ENCODE measurements at regions not wholly inside any gene's neighbourhood (a gene's known extent, or its start where the extent isn't known, plus 50 kb on each side); places are given as distances from the start of the nearest gene placed in this dataset.

- H3K27me3 ChIP-seq (ENCODE audit: control insufficient read depth in 4 of 4, insufficient read depth in 4 of 4, low read length in 3 of 4): no peaks in the 10 kb centered on the region
- no peak overlapping the region for H3K4me3 ChIP-seq (ENCODE audit: low read depth in 1 of 3, low read length in 3 of 3)
- H3K9ac ChIP-seq (ENCODE audit: low read depth in 1 of 2, low read length in 2 of 2): no peak overlapping the region
- H3K9me3 ChIP-seq (ENCODE audit: control insufficient read depth in 4 of 4, low read length in 3 of 4): peaks cover 0 to 8% (median 1%) of the 10 kb centered on the region in 4 donors
- TF ChIP-seq YY1 (IDR thresholded peaks at IDR 0.05) (no peak), RAD21 (IDR thresholded peaks at IDR 0.05) (no peak)
- no peak for DNase-seq (ENCODE audit: low spot score)
- H3K4me1 ChIP-seq (ENCODE audit: control insufficient read depth in 4 of 4, insufficient read depth in 4 of 4, low read length in 3 of 4): no peaks in the 10 kb centered on the region
- no peak overlapping the region for H3K27ac ChIP-seq (ENCODE audit: low read depth in 1 of 2, low read length in 2 of 2)
- H3K36me3 ChIP-seq (ENCODE audit: control insufficient read depth in 4 of 4, insufficient read depth in 3 of 4, low read depth in 1 of 4, low read length in 3 of 4): no peaks in the 10 kb centered on the region
Measured at GRCh38 chrX:4380710-4381109, 667.3 kb upstream of the PRKX start.

DNA sequence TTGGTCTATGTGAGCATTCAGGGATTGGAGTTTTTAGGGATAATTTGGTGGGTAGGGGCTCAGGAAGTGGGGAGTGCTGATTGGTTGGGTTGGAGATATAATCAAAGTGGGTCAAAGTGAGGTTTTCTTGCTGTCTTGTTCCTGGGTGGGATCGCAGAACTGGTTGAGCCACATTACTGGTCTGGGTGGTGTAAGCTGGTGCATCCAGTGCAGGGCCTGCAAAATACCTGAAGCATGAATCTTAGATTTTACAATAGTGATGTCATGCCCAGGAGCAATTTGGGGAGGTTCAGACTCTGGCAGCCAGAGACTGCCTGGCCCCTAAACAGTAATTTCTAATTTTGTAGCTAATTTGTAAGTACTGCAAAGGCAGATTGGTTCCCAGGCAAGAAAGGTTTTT is 665.6 kb upstream of the PRKX start:
- peaks cover 0 to 8% (median 1%) of the 10 kb centered on the region in 4 donors for H3K9me3 ChIP-seq (ENCODE audit: control insufficient read depth in 4 of 4, low read length in 3 of 4)
- H3K4me3 ChIP-seq (ENCODE audit: low read depth in 1 of 3, low read length in 3 of 3): no peak overlapping the region
- H3K4me1 ChIP-seq (ENCODE audit: control insufficient read depth in 4 of 4, insufficient read depth in 4 of 4, low read length in 3 of 4): no peaks in the 10 kb centered on the region
- DNase-seq (ENCODE audit: low spot score): no peak
- H3K27me3 ChIP-seq (ENCODE audit: control insufficient read depth in 4 of 4, insufficient read depth in 4 of 4, low read length in 3 of 4): no peaks in the 10 kb centered on the region
- TF ChIP-seq RXRA (IDR thresholded peaks at IDR 0.05) (no peak), NR2F2 (IDR thresholded peaks at IDR 0.05) (no peak), SP1 (IDR thresholded peaks at IDR 0.05) (no peak), MAX (IDR thresholded peaks at IDR 0.05) (no peak), FOXA1 (IDR thresholded peaks at IDR 0.05) (no peak), JUND (IDR thresholded peaks at IDR 0.05) (no peak), YY1 (IDR thresholded peaks at IDR 0.05) (no peak), HNF4A (conservative IDR thresholded peaks at IDR 0.05) (no peak), GABPA (IDR thresholded peaks at IDR 0.05 in 1 of 2, conservative IDR thresholded peaks at IDR 0.05 in 1 of 2) (no peak), FOXA2 (IDR thresholded peaks at IDR 0.05) (no peak), RAD21 (IDR thresholded peaks at IDR 0.05) (no peak), HNF4G (IDR thresholded peaks at IDR 0.05) (no peak), ATF3 (IDR thresholded peaks at IDR 0.05) (no peak), TAF1 (conservative IDR thresholded peaks at IDR 0.05) (no peak), ZBTB33 (IDR thresholded peaks at IDR 0.05) (no peak)
- TF ChIP-seq, protein P1, sequence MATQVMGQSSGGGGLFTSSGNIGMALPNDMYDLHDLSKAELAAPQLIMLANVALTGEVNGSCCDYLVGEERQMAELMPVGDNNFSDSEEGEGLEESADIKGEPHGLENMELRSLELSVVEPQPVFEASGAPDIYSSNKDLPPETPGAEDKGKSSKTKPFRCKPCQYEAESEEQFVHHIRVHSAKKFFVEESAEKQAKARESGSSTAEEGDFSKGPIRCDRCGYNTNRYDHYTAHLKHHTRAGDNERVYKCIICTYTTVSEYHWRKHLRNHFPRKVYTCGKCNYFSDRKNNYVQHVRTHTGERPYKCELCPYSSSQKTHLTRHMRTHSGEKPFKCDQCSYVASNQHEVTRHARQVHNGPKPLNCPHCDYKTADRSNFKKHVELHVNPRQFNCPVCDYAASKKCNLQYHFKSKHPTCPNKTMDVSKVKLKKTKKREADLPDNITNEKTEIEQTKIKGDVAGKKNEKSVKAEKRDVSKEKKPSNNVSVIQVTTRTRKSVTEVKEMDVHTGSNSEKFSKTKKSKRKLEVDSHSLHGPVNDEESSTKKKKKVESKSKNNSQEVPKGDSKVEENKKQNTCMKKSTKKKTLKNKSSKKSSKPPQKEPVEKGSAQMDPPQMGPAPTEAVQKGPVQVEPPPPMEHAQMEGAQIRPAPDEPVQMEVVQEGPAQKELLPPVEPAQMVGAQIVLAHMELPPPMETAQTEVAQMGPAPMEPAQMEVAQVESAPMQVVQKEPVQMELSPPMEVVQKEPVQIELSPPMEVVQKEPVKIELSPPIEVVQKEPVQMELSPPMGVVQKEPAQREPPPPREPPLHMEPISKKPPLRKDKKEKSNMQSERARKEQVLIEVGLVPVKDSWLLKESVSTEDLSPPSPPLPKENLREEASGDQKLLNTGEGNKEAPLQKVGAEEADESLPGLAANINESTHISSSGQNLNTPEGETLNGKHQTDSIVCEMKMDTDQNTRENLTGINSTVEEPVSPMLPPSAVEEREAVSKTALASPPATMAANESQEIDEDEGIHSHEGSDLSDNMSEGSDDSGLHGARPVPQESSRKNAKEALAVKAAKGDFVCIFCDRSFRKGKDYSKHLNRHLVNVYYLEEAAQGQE (IDR thresholded peaks at IDR 0.05): no peak
- TF ChIP-seq, protein P2, sequence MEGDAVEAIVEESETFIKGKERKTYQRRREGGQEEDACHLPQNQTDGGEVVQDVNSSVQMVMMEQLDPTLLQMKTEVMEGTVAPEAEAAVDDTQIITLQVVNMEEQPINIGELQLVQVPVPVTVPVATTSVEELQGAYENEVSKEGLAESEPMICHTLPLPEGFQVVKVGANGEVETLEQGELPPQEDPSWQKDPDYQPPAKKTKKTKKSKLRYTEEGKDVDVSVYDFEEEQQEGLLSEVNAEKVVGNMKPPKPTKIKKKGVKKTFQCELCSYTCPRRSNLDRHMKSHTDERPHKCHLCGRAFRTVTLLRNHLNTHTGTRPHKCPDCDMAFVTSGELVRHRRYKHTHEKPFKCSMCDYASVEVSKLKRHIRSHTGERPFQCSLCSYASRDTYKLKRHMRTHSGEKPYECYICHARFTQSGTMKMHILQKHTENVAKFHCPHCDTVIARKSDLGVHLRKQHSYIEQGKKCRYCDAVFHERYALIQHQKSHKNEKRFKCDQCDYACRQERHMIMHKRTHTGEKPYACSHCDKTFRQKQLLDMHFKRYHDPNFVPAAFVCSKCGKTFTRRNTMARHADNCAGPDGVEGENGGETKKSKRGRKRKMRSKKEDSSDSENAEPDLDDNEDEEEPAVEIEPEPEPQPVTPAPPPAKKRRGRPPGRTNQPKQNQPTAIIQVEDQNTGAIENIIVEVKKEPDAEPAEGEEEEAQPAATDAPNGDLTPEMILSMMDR (IDR thresholded peaks at IDR 0.05; ENCODE audit: low read depth, low read length, missing input control): no peak
- H3K27ac ChIP-seq (ENCODE audit: low read depth in 1 of 2, low read length in 2 of 2): no peak overlapping the region
- H3K9ac ChIP-seq (ENCODE audit: low read depth in 1 of 2, low read length in 2 of 2): no peak overlapping the region
- H3K36me3 ChIP-seq (ENCODE audit: control insufficient read depth in 4 of 4, insufficient read depth in 3 of 4, low read depth in 1 of 4, low read length in 3 of 4): no peaks in the 10 kb centered on the region
- WGBS: 83% methylated on average over 1 of the region's 1 CpG

Data from liver (tissue), 8 donors.